Fibroblast of mammary gland (primary cell): ENCODE measurements at regions not wholly inside any gene's neighbourhood (a gene's known extent, or its start where the extent isn't known, plus 50 kb on each side); places are given as distances from the start of the nearest gene placed in this dataset.

Experiments
- DNase-seq: peaks from one replicate; pipeline ENCODE4 v3.0.0-alpha.2; 2010; ENCODE audit warnings: low read depth
- H3K4me3 ChIP-seq: 2 replicates; pipeline ENCODE4 v1.5.1; 2011; ENCODE audit warnings: low read depth, mild to moderate bottlenecking, low read length, moderate library complexity; ENCODE audit not compliant: control insufficient read depth
- CTCF ChIP-seq: conservative IDR thresholded peaks from 2 replicates; pipeline ENCODE4 v1.5.1; 2011; ENCODE audit warnings: low read depth, low read length, inconsistent platforms; ENCODE audit not compliant: control insufficient read depth, insufficient read depth

DNA sequence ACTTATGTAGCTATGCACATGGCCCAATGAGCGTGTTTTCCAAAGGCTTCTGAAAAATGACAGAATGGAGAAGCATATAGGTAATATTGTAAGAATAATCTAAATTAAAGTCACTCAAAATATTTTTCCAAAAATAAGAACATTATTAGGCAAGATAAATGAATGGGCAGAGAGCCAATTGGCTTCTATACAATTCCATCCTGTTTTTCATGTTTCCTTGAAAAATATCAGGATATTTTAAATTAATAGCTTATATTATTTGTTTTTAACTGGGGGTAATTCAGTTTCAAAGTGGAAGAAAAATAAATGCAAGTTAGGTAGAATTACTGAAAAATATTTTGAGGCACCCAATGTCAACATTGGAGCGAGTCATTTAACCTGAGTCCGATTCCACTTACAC lies 183.5 kb downstream of the PLK2 start:
- no peak overlapping the region for H3K4me3 ChIP-seq
- DNase-seq = no peak
- TF ChIP-seq CTCF = no peak

- no peak overlapping the region for H3K4me3 ChIP-seq
- no peak for DNase-seq
- no peak for TF ChIP-seq CTCF
Observed at GRCh38 chr5:58275516-58275915, 184.4 kb downstream of the PLK2 start.

DNA sequence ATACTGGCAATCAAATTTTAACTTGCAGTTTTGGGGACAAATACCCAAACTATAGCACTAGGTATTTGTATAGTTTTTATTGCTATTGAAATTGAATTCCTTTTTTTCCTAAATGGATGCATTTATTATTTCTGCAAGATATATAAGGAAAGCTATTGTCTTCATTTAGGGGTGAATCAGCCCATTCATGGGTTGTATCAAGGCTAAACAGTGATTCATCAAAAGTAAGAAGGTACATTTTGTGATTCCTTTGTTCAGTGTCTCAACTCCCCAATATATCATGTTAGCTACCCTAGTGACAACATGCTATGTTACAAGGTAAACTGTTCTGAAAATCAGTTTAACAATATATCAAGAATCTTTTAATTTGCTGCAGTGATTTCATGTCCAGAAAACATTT lies 185.7 kb downstream of the PLK2 start:
- no peak for DNase-seq
- no peak for TF ChIP-seq CTCF
- no peak overlapping the region for H3K4me3 ChIP-seq

DNA sequence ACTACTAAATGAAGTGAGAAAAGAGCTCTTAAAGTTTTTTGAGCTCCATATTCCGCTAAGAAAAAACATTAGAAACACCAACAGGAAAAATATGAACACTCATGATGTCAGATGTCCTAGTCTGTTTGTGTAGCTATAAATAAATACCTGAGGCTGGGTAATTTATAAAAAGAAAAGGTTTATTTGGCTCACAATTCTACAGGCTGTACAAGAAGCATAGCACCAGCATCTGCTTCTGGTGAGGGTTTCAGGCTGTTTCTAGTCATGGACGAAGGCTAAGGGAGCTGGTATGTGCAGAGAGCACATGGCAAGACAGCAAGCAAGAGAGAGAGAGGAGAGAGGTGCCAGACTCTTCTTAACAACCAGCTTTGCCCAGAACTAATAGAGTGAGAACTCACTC lies 186.2 kb downstream of the PLK2 start:
- no peak for TF ChIP-seq CTCF

GRCh38 chr5:58268268-58268667 lies 191.6 kb downstream of the PLK2 start:
- H3K4me3 ChIP-seq = no peak overlapping the region
- TF ChIP-seq CTCF = no peak
- DNase-seq = no peak

More for the DNA sequence above, 186.2 kb downstream of the PLK2 start:
- no peak overlapping the region for H3K4me3 ChIP-seq
- no peak for DNase-seq

DNA sequence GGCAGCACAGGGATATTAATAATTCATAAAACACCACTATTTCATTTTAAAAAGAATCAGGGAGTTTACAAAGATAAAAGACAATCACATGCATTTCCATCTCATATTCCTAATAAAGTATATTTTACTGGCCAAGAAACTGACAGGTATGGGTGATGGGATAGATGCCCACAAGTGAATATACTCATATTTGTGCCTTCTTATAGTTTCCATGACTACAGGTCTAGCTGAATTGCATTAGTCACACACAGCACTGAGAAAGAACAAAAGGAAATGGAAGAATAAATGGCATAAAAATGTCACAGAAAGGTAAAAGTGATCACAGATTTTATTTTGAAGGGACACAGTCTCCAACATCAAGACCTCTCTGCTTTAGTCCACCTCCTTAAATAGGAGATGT lies 193.5 kb downstream of the PLK2 start:
- H3K4me3 ChIP-seq = no peak overlapping the region
- no peak for TF ChIP-seq CTCF
- DNase-seq = no peak

GRCh38 chr5:58265246-58265930 lies 194.5 kb downstream of the PLK2 start:
- no peak for DNase-seq
- TF ChIP-seq CTCF = no peak
- H3K4me3 ChIP-seq = no peak overlapping the region
